ENCODE measurements at regions not wholly inside any gene's neighbourhood (a gene's known extent, or its start where the extent isn't known, plus 50 kb on each side); places are given as distances from the start of the nearest gene placed in this dataset.

GRCh38 chr14:93870377-93870776, 56.8 kb upstream of the FAM181A start:
- no peak for DNase-seq (ENCODE audit: low read depth in 4 of 4, low spot score in 2 of 4)

GRCh38 chr14:93869427-93869826, 57.7 kb upstream of the FAM181A start:
- no peak for DNase-seq (ENCODE audit: low read depth in 4 of 4, low spot score in 2 of 4)

GRCh38 chr14:93868165-93868564, 59.0 kb upstream of the FAM181A start:
- DNase-seq (ENCODE audit: low read depth in 4 of 4, low spot score in 2 of 4), result no peak

GRCh38 chr14:93862265-93862664, 64.9 kb upstream of the FAM181A start:
- no peak for DNase-seq (ENCODE audit: low read depth in 4 of 4, low spot score in 2 of 4)

GRCh38 chr14:93861836-93862235, 65.3 kb upstream of the FAM181A start:
- DNase-seq (ENCODE audit: low read depth in 4 of 4, low spot score in 2 of 4), result no peak

GRCh38 chr14:93859957-93860356, 67.2 kb upstream of the FAM181A start:
- DNase-seq (ENCODE audit: low read depth in 4 of 4, low spot score in 2 of 4), result no peak

GRCh38 chr14:93858896-93859295, 68.2 kb upstream of the FAM181A start:
- no peak for DNase-seq (ENCODE audit: low read depth in 4 of 4, low spot score in 2 of 4)

GRCh38 chr14:93857500-93858283, 69.4 kb upstream of the PRIMA1 start:
- peak in 2 of 4 donors; percentile 3 to 14 for DNase-seq (ENCODE audit: low read depth in 4 of 4, low spot score in 2 of 4)

GRCh38 chr14:93857081-93857480, 68.8 kb upstream of the PRIMA1 start:
- DNase-seq (ENCODE audit: low read depth in 4 of 4, low spot score in 2 of 4), result no peak

- DNase-seq (ENCODE audit: low read depth in 4 of 4, low spot score in 2 of 4), result no peak
Measured at GRCh38 chr14:93855737-93856136, 67.5 kb upstream of the PRIMA1 start.

GRCh38 chr14:93847473-93847872, 59.2 kb upstream of the PRIMA1 start:
- DNase-seq (ENCODE audit: low read depth in 4 of 4, low spot score in 2 of 4), result no peak

GRCh38 chr14:93838238-93838637, 50.0 kb upstream of the PRIMA1 start:
- DNase-seq (ENCODE audit: low read depth in 4 of 4, low spot score in 2 of 4), result no peak

Data from left renal cortex interstitium (tissue), 4 donors.